Uterus (tissue), 2 donors: ENCODE measurements at regions not wholly inside any gene's neighbourhood (a gene's known extent, or its start where the extent isn't known, plus 50 kb on each side); places are given as distances from the start of the nearest gene placed in this dataset.

ENCODE experiments used
- CTCF ChIP-seq, 4 experiments: fragments of 200-600 bp in 2 of 4; fragments of 450-650 bp in 2 of 4; sonication (generic) in 2 of 4; IDR thresholded peaks; one replicate each; pipeline ENCODE4 v1.5.1; 2016 to 2019; ENCODE audit warnings: antibody characterized with exemption in 4 of 4, mild to moderate bottlenecking in 2 of 4, moderate library complexity in 1 of 4
- POLR2A ChIP-seq, 2 donors: fragments of 450-650 bp; IDR thresholded peaks; one replicate each; pipeline ENCODE4 v1.6.1; 2016; ENCODE audit warnings: antibody characterized with exemption in 2 of 2, mild to moderate bottlenecking in 1 of 2, moderate library complexity in 1 of 2

- TF ChIP-seq POLR2A (IDR thresholded peaks at IDR 0.05) (no peak), CTCF (IDR thresholded peaks at IDR 0.05) (no peak)
Observed at GRCh38 chr6:23927935-23928334, 198.1 kb upstream of the NRSN1 start.
